DOHH2 (cell line): ENCODE measurements at regions not wholly inside any gene's neighbourhood (a gene's known extent, or its start where the extent isn't known, plus 50 kb on each side); places are given as distances from the start of the nearest gene placed in this dataset.

Experiments
- CTCF ChIP-seq: fragments of 200-600 bp; sonication (generic); IDR thresholded peaks from one replicate; pipeline ENCODE4 v1.5.1; 2014; ENCODE audit warnings: antibody characterized with exemption, mild to moderate bottlenecking, low read depth, low read length; ENCODE audit not compliant: poor library complexity, severe bottlenecking
- EZH2phosphoT487 ChIP-seq: fragments of 200-600 bp; sonication (generic); IDR thresholded peaks from 2 replicates; pipeline ENCODE4 v1.6.1; 2017; ENCODE audit warnings: borderline replicate concordance, mild to moderate bottlenecking, antibody characterized with exemption, low read length, moderate library complexity, mixed read lengths

- TF ChIP-seq CTCF (no peak), EZH2phosphoT487 (no peak)
Observed at GRCh38 chr13:29903996-29904395, 53.6 kb upstream of the UBL3 start.
